ENCODE measurements at regions not wholly inside any gene's neighbourhood (a gene's known extent, or its start where the extent isn't known, plus 50 kb on each side); places are given as distances from the start of the nearest gene placed in this dataset.
"Not testable (repeated sequence)": the region's sequence is repeated elsewhere in the genome, so short reads cannot be mapped to it uniquely, and the experiment has no call there.

GRCh38 chr15:20020588-20020987 lies 521.0 kb downstream of the GOLGA6L6 start:
- ATAC-seq; intact Hi-C loops (cut with DNase I); DNase-seq (ENCODE audit: missing footprints): not testable (repeated sequence)

GRCh38 chr15:20019758-20020157 lies 521.8 kb downstream of the GOLGA6L6 start:
- ATAC-seq; intact Hi-C loops (cut with DNase I); DNase-seq (ENCODE audit: missing footprints): not testable (repeated sequence)

- intact Hi-C loops (cut with DNase I); ATAC-seq; DNase-seq (ENCODE audit: missing footprints): not testable (repeated sequence)
These were observed 524.0 kb downstream of the GOLGA6L6 start for GRCh38 chr15:20017581-20017980.

GRCh38 chr15:20016941-20017340 lies 524.7 kb downstream of the GOLGA6L6 start:
- DNase-seq (ENCODE audit: missing footprints); intact Hi-C loops (cut with DNase I); ATAC-seq: not testable (repeated sequence)

- DNase-seq (ENCODE audit: missing footprints); intact Hi-C loops (cut with DNase I); ATAC-seq: not testable (repeated sequence)
These were observed 528.8 kb downstream of the GOLGA6L6 start for GRCh38 chr15:20012837-20013236.

- ATAC-seq; intact Hi-C loops (cut with DNase I): not testable (repeated sequence)
- DNase-seq (ENCODE audit: missing footprints): peak; percentile 22
These were observed 530.8 kb downstream of the GOLGA6L6 start for GRCh38 chr15:20010759-20011158.

GRCh38 chr15:20009619-20010018 lies 532.0 kb downstream of the GOLGA6L6 start:
- DNase-seq (ENCODE audit: missing footprints): not testable (repeated sequence)

GRCh38 chr15:20007338-20007737 lies 534.3 kb downstream of the GOLGA6L6 start:
- intact Hi-C loops (cut with DNase I); ATAC-seq; DNase-seq (ENCODE audit: missing footprints): not testable (repeated sequence)

More at GRCh38 chr15:20009619-20010018, 532.0 kb downstream of the GOLGA6L6 start:
- intact Hi-C loops (cut with DNase I); ATAC-seq: not testable (repeated sequence)

GRCh38 chr15:20003471-20003870 lies 538.1 kb downstream of the GOLGA6L6 start:
- ATAC-seq; intact Hi-C loops (cut with DNase I); DNase-seq (ENCODE audit: missing footprints): not testable (repeated sequence)

GRCh38 chr15:20002560-20002959 lies 539.0 kb downstream of the GOLGA6L6 start:
- DNase-seq (ENCODE audit: missing footprints); ATAC-seq; intact Hi-C loops (cut with DNase I): not testable (repeated sequence)

GRCh38 chr15:19996574-19997194 lies 544.9 kb downstream of the GOLGA6L6 start:
- ATAC-seq; intact Hi-C loops (cut with DNase I); DNase-seq (ENCODE audit: missing footprints): not testable (repeated sequence)

GRCh38 chr15:19995296-19995695 lies 546.3 kb downstream of the GOLGA6L6 start:
- ATAC-seq; intact Hi-C loops (cut with DNase I): not testable (repeated sequence)

GRCh38 chr15:19992428-19992827 lies 549.2 kb downstream of the GOLGA6L6 start:
- ATAC-seq (no peak), DNase-seq (ENCODE audit: missing footprints) (no peak)

More at GRCh38 chr15:19995296-19995695, 546.3 kb downstream of the GOLGA6L6 start:
- DNase-seq (ENCODE audit: missing footprints): not testable (repeated sequence)

GRCh38 chr15:19988094-19988660 lies 553.4 kb downstream of the GOLGA6L6 start:
- ATAC-seq (no peak), DNase-seq (ENCODE audit: missing footprints) (no peak)
- intact Hi-C loops (cut with DNase I): no loop called here

More at GRCh38 chr15:19992428-19992827, 549.2 kb downstream of the GOLGA6L6 start:
- intact Hi-C loops (cut with DNase I): no loop called here

GRCh38 chr15:19987389-19988048 lies 554.1 kb downstream of the GOLGA6L6 start:
- ATAC-seq: no peak
- no peak for DNase-seq (ENCODE audit: missing footprints)
- intact Hi-C loops (cut with DNase I): no loop called here

- DNase-seq (ENCODE audit: missing footprints) (no peak), ATAC-seq (no peak)
- intact Hi-C loops (cut with DNase I): no loop called here
These were observed 557.5 kb downstream of the GOLGA6L6 start for GRCh38 chr15:19984101-19984500.

GRCh38 chr15:19974998-19975397 lies 566.6 kb downstream of the GOLGA6L6 start:
- DNase-seq (ENCODE audit: missing footprints): no peak
- no peak for ATAC-seq
- intact Hi-C loops (cut with DNase I): no loop called here

- intact Hi-C loops (cut with DNase I): no loop called here
- ATAC-seq (no peak), DNase-seq (ENCODE audit: missing footprints) (no peak)
These were observed 567.9 kb downstream of the GOLGA6L6 start for GRCh38 chr15:19973718-19974117.

GRCh38 chr15:19972582-19972981 lies 569.0 kb downstream of the GOLGA6L6 start:
- intact Hi-C loops (cut with DNase I); ATAC-seq; DNase-seq (ENCODE audit: missing footprints): not testable (repeated sequence)
